ENCODE measurements at regions not wholly inside any gene's neighbourhood (a gene's known extent, or its start where the extent isn't known, plus 50 kb on each side); places are given as distances from the start of the nearest gene placed in this dataset.

GRCh38 chr11:13859892-13860291, 102.6 kb upstream of the SPON1 start:
- TF ChIP-seq CTCF (conservative IDR thresholded peaks at IDR 0.05; ENCODE audit: low read depth, low read length): no peak
- TF ChIP-seq EZH2 (IDR thresholded peaks at IDR 0.05; ENCODE audit: low read length, unreplicated experiment): no peak
- no peak for TF ChIP-seq EZH2phosphoT487 (IDR thresholded peaks at IDR 0.05; ENCODE audit: borderline replicate concordance, low read length)

All from PC-3 (cell line).